ENCODE measurements at regions not wholly inside any gene's neighbourhood (a gene's known extent, or its start where the extent isn't known, plus 50 kb on each side); places are given as distances from the start of the nearest gene placed in this dataset.

DNA sequence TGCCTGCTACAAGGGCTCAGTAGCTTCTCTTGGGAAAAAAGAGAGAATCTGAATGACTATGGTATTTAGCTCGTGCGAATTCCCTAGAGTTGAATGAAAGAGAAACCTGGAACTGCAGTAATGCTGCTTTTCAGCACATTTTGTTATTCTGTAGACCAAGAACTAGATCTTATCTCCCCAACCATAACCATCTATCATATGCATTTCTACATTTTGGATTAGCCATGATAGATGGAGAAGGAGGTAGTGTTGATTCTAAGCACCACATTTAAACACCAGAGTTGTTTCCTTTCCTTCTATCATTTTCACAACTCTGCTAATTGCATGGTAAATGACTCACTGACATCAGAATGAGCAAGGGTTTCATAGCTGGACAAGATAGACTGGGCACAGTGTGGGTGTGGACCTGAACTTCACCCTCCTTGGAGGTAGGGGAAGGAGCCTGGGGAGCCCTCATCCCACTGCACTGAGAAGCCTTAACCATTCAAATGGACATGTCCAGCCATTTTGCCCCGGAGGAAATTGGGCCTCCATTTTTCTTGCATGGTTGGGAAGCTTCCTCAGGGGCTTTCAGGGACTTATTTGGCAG is 55.3 kb upstream of the BMPER start (continued):
- TF ChIP-seq, protein P1, sequence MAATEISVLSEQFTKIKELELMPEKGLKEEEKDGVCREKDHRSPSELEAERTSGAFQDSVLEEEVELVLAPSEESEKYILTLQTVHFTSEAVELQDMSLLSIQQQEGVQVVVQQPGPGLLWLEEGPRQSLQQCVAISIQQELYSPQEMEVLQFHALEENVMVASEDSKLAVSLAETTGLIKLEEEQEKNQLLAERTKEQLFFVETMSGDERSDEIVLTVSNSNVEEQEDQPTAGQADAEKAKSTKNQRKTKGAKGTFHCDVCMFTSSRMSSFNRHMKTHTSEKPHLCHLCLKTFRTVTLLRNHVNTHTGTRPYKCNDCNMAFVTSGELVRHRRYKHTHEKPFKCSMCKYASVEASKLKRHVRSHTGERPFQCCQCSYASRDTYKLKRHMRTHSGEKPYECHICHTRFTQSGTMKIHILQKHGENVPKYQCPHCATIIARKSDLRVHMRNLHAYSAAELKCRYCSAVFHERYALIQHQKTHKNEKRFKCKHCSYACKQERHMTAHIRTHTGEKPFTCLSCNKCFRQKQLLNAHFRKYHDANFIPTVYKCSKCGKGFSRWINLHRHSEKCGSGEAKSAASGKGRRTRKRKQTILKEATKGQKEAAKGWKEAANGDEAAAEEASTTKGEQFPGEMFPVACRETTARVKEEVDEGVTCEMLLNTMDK (IDR thresholded peaks at IDR 0.05; ENCODE audit: borderline replicate concordance, insufficient read depth, low read depth, low read length, poor library complexity, severe bottlenecking), result no peak
- TF ChIP-seq, protein P2, sequence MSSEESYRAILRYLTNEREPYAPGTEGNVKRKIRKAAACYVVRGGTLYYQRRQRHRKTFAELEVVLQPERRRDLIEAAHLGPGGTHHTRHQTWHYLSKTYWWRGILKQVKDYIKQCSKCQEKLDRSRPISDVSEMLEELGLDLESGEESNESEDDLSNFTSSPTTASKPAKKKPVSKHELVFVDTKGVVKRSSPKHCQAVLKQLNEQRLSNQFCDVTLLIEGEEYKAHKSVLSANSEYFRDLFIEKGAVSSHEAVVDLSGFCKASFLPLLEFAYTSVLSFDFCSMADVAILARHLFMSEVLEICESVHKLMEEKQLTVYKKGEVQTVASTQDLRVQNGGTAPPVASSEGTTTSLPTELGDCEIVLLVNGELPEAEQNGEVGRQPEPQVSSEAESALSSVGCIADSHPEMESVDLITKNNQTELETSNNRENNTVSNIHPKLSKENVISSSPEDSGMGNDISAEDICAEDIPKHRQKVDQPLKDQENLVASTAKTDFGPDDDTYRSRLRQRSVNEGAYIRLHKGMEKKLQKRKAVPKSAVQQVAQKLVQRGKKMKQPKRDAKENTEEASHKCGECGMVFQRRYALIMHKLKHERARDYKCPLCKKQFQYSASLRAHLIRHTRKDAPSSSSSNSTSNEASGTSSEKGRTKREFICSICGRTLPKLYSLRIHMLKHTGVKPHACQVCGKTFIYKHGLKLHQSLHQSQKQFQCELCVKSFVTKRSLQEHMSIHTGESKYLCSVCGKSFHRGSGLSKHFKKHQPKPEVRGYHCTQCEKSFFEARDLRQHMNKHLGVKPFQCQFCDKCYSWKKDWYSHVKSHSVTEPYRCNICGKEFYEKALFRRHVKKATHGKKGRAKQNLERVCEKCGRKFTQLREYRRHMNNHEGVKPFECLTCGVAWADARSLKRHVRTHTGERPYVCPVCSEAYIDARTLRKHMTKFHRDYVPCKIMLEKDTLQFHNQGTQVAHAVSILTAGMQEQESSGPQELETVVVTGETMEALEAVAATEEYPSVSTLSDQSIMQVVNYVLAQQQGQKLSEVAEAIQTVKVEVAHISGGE (CRISPR knock-in tag; IDR thresholded peaks at IDR 0.05), result no peak
- TF ChIP-seq ZNF12 (CRISPR knock-in tag; IDR thresholded peaks at IDR 0.05) (no peak), ELF4 (CRISPR knock-in tag; IDR thresholded peaks at IDR 0.05) (no peak), CTBP1 (IDR thresholded peaks at IDR 0.05; ENCODE audit: borderline replicate concordance) (no peak), PRPF4 (IDR thresholded peaks at IDR 0.05; ENCODE audit: insufficient read depth, low read depth, low read length, poor library complexity, severe bottlenecking) (no peak)
